ENCODE measurements at regions not wholly inside any gene's neighbourhood (a gene's known extent, or its start where the extent isn't known, plus 50 kb on each side); places are given as distances from the start of the nearest gene placed in this dataset.

- no peak for DNase-seq (ENCODE audit: low spot score)
- intact Hi-C loops (cut with DNase I) = no loop called here
These were observed 50.3 kb downstream of the UTRN start for GRCh38 chr6:144335311-144335861.

- no peak for DNase-seq (ENCODE audit: low spot score)
- intact Hi-C loops (cut with DNase I) = no loop called here
These were observed 50.8 kb downstream of the UTRN start for GRCh38 chr6:144335914-144336313.

GRCh38 chr6:144336900-144337299, 51.8 kb downstream of the UTRN start:
- no peak for DNase-seq (ENCODE audit: low spot score)
- intact Hi-C loops (cut with DNase I) = no loop called here

- intact Hi-C loops (cut with DNase I) = no loop called here
- no peak for DNase-seq (ENCODE audit: low spot score)
These were observed 53.3 kb downstream of the UTRN start for GRCh38 chr6:144338474-144338873.

GRCh38 chr6:144338951-144339700, 54.0 kb downstream of the UTRN start:
- intact Hi-C loops (cut with DNase I) = no loop called here
- no peak for DNase-seq (ENCODE audit: low spot score)

GRCh38 chr6:144339859-144340452, 54.8 kb downstream of the UTRN start:
- no peak for DNase-seq (ENCODE audit: low spot score)
- intact Hi-C loops (cut with DNase I) = no loop called here

GRCh38 chr6:144340541-144341371, 55.6 kb downstream of the UTRN start:
- intact Hi-C loops (cut with DNase I) = no loop called here
- DNase-seq (ENCODE audit: low spot score) = no peak

- DNase-seq (ENCODE audit: low spot score) = no peak
- intact Hi-C loops (cut with DNase I) = no loop called here
These were observed 56.8 kb downstream of the UTRN start for GRCh38 chr6:144341831-144342527.

- DNase-seq (ENCODE audit: low spot score) = no peak
- intact Hi-C loops (cut with DNase I) = no loop called here
These were observed 58.7 kb downstream of the UTRN start for GRCh38 chr6:144343701-144344428.

- DNase-seq (ENCODE audit: low spot score) = no peak
- intact Hi-C loops (cut with DNase I) = no loop called here
These were observed 59.5 kb downstream of the UTRN start for GRCh38 chr6:144344646-144345045.

GRCh38 chr6:144345451-144345850, 60.3 kb downstream of the UTRN start:
- DNase-seq (ENCODE audit: low spot score) = no peak
- intact Hi-C loops (cut with DNase I) = no loop called here

- intact Hi-C loops (cut with DNase I) = no loop called here
- no peak for DNase-seq (ENCODE audit: low spot score)
These were observed 61.7 kb downstream of the UTRN start for GRCh38 chr6:144346719-144347447.

- intact Hi-C loops (cut with DNase I) = no loop called here
- no peak for DNase-seq (ENCODE audit: low spot score)
These were observed 62.3 kb downstream of the UTRN start for GRCh38 chr6:144347448-144347759.

- intact Hi-C loops (cut with DNase I) = no loop called here
- DNase-seq (ENCODE audit: low spot score) = no peak
These were observed 62.8 kb downstream of the UTRN start for GRCh38 chr6:144347933-144348332.

GRCh38 chr6:144349690-144350527, 64.8 kb downstream of the UTRN start:
- no peak for DNase-seq (ENCODE audit: low spot score)
- intact Hi-C loops (cut with DNase I) = no loop called here

GRCh38 chr6:144350528-144350880, 65.4 kb downstream of the UTRN start:
- intact Hi-C loops (cut with DNase I) = no loop called here

GRCh38 chr6:144351379-144352127, 66.4 kb downstream of the UTRN start:
- no peak for DNase-seq (ENCODE audit: low spot score)
- intact Hi-C loops (cut with DNase I) = no loop called here

More at GRCh38 chr6:144350528-144350880, 65.4 kb downstream of the UTRN start:
- DNase-seq (ENCODE audit: low spot score) = no peak
